SJCRH30 (cell line): ENCODE measurements at regions not wholly inside any gene's neighbourhood (a gene's known extent, or its start where the extent isn't known, plus 50 kb on each side); places are given as distances from the start of the nearest gene placed in this dataset.

Experiments
- DNase-seq, 2 experiments: peaks; one replicate each; pipeline ENCODE4 v3.0.0-alpha.2; 2015 to 2020
- H3K27ac ChIP-seq: fragments of 250-450 bp; sonication (Bioruptor Pico); 2 replicates; pipeline ENCODE4 v1.5.1; 2020; ENCODE audit warnings: mild to moderate bottlenecking, moderate library complexity
- H3K27me3 ChIP-seq: fragments of 250-450 bp; sonication (Bioruptor Pico); 2 replicates; pipeline ENCODE4 v1.5.1; 2020; ENCODE audit warnings: mild to moderate bottlenecking, moderate library complexity
- H3K36me3 ChIP-seq: fragments of 250-450 bp; sonication (Bioruptor Pico); 2 replicates; pipeline ENCODE4 v1.5.1; 2020; ENCODE audit warnings: mild to moderate bottlenecking, moderate library complexity
- H3K4me1 ChIP-seq: fragments of 250-450 bp; sonication (Bioruptor Pico); 2 replicates; pipeline ENCODE4 v1.5.1; 2020; ENCODE audit warnings: mild to moderate bottlenecking, moderate library complexity
- H3K4me3 ChIP-seq: fragments of 250-450 bp; sonication (Bioruptor Pico); 2 replicates; pipeline ENCODE4 v1.5.1; 2020; ENCODE audit warnings: mild to moderate bottlenecking, moderate library complexity
- H3K9me3 ChIP-seq: fragments of 250-450 bp; sonication (Bioruptor Pico); replicated peaks from 2 replicates; pipeline ENCODE4 v1.5.1; 2020; ENCODE audit warnings: mild to moderate bottlenecking, moderate library complexity

DNA sequence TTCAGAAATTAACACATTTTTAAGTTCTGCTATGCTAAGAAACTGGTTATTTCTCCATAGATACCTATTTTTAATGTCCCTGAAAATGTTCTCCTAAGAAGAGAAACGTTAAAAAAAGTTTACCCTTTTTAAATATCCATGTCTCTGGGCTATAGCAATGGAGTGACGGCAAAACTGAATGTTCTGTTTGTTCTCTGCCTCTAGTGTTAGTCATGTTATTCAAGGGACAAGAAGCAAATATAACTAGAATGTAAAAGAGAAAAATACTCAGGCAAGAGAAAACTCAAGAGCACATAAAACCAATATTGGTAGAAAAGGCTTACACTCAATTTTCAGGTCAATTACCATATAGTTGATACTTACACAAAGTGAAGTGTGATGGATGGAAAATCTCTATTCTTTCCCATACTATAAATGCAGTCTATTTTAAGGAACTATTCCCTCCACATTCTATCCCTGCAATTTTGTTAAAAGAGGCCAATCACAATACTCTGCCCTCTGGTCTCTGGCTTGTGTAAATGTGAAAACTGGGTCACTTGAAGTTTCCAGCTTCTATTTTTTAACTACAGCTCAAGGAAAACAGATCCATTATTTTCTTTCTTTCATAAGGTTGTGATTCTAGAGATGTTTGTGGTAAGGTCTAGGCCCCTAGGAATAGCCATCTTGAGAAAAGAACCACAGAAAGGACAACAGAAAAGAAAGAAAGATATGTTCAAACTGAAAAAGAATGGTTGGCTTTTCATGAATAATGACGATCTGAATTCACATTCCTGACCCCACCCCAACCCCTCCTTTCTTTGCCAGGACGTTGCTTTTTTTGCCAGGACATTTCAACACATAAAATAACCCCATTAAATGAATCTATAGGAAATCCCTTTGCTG, 200.3 kb upstream of the FAM83B start:
- no peak overlapping the region for H3K27ac ChIP-seq
- no peaks in the 10 kb centered on the region for H3K4me1 ChIP-seq
- no peak for DNase-seq
- H3K36me3 ChIP-seq = no peaks in the 10 kb centered on the region
- no peaks in the 10 kb centered on the region for H3K27me3 ChIP-seq
- H3K4me3 ChIP-seq = no peak overlapping the region
- no peaks in the 10 kb centered on the region for H3K9me3 ChIP-seq

DNA sequence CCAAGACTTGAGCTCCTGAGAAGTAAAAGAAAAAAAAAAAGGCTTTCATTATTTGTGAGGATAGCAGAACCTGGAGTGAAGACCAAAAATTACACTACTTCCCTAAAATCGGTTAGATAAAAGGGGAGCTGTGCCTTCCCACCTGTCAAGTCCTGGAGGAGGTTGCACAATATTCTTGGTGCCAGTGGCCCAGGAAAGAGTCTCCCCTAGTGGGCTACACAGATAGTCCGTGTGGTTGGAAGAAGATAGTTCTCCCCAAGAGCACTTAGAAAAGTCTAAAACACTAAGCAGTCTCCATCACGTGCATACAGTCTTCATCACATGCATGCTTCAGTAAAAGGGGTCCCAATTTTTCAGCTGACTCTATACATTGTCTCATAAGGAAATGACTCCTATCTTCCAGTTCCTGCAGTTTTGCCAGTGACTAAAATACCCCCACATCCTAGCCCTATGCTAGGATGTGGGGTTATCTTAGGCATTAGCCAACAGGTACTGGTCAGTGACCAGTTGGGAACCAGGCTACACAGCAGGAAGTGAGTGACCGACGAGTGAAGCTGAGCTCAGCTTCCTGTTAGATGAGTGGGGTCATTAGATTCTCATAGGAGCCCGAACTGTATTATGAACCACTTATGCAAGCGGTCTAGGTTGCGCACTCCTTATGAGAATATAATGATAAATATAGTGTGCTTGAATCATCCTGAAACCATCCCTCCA, 199.5 kb upstream of the FAM83B start:
- Histone ChIP-seq H3K4me1 (no peaks in the 10 kb centered on the region), H3K27ac (no peak overlapping the region), H3K27me3 (no peaks in the 10 kb centered on the region), H3K36me3 (no peaks in the 10 kb centered on the region), H3K9me3 (no peaks in the 10 kb centered on the region), H3K4me3 (no peak overlapping the region)
- DNase-seq = no peak

DNA sequence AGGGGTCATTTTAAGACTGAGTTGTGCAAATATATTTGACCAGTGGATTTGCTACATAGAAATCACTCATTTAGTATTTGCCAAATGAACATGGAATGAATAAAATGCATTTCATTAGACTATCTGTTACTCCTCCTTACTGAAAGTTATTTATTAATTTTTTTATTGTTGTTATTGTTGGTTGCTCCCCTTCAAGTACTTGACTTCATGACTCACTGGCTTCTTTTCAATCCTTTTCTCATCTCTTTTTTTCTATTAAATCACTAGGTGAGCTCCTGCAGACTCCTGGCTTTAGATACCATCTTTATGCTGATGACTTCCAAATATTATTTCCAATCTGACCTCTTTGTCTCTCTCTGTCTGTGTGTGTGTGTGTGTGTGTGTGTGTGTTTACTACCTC, 192.2 kb upstream of the FAM83B start:
- no peak for DNase-seq

DNA sequence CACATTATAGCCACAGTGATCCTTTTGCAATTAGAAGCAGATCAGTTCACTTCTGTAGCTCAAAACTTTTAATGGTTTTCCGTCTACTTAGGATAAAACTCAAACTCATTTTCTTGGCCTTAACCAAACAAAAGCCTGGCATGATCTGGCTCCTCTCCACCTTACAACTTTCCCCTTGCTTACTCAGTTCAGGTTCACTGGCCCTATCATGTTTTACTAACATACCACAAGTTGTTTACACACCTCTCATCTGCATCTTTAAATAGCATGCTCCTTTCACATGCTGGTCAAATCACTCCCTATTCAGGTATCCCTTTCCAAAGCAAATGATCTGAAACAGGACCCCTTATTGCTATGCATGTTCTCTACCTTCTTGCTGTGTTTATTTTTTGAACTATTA, 191.4 kb upstream of the FAM83B start:
- H3K9me3 ChIP-seq = no peaks in the 10 kb centered on the region
- H3K4me1 ChIP-seq = no peaks in the 10 kb centered on the region
- H3K36me3 ChIP-seq = no peaks in the 10 kb centered on the region
- no peaks in the 10 kb centered on the region for H3K27me3 ChIP-seq
- H3K27ac ChIP-seq = no peak overlapping the region
- DNase-seq = no peak
- H3K4me3 ChIP-seq = no peak overlapping the region

More for the DNA sequence above, 192.2 kb upstream of the FAM83B start:
- no peaks in the 10 kb centered on the region for H3K27me3 ChIP-seq
- no peak overlapping the region for H3K4me3 ChIP-seq
- H3K27ac ChIP-seq = no peak overlapping the region
- no peaks in the 10 kb centered on the region for H3K4me1 ChIP-seq
- H3K36me3 ChIP-seq = no peaks in the 10 kb centered on the region
- no peaks in the 10 kb centered on the region for H3K9me3 ChIP-seq

DNA sequence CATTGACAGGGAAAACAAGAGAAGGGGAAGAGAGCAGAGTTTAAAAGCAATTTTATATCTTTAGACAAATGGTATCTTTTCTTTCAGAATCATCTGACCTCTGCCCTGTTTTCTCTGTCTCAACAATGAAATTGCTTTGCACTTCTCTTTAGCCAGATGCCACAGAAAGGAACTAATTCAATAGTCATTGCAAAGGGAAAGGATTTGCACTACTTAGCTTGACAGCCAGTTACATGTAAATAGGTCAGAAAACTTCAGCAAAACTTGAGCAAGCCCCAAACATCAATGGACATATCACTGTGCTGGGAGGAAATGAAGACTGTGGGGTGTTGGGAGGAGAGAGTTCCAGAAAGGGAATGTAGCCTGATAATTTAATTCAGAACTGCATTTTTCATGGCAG, 181.3 kb upstream of the FAM83B start:
- Histone ChIP-seq H3K9me3 (no peaks in the 10 kb centered on the region), H3K27ac (no peak overlapping the region), H3K4me1 (no peaks in the 10 kb centered on the region), H3K4me3 (no peak overlapping the region), H3K27me3 (no peaks in the 10 kb centered on the region), H3K36me3 (no peaks in the 10 kb centered on the region)
- DNase-seq = no peak

DNA sequence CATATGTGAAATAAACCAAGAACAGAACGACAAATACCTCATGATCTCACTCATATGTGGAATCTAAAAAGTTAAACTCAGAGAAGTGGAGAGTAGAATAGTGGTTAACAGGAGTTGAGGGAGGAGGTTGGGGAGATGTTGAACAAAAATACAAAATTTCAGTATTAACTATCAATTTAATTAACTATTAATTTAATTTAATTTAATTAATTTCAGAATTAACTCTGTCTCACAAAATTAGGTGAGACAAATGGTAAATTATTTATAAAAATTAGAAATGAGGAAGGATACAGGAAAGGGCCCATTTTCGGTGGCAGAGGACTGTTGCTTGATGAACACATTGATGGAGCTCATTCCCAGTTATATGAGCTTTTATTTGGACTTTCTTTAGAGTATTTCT, 166.0 kb upstream of the FAM83B start:
- Histone ChIP-seq H3K4me3 (no peak overlapping the region), H3K27me3 (no peaks in the 10 kb centered on the region), H3K4me1 (no peaks in the 10 kb centered on the region), H3K27ac (no peak overlapping the region), H3K9me3 (no peaks in the 10 kb centered on the region), H3K36me3 (no peaks in the 10 kb centered on the region)
- no peak for DNase-seq

DNA sequence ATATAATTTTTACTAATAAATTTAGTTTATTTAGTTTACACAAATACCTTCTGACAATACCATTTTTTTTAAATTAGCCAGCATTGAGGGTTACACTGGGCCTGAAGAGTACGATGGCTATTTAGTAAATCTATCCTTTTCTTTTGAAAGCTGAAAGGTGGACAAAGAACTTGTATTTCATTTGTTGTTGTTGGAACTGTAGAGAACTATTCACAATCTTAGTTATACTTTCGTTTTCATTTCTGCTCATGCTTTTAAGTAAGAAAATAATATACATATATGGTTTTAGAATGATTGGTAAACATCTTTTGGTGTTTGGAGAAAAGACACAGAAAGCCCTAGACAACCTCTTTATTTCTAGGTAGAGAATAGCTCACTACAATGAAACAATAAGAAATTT, 165.3 kb upstream of the FAM83B start:
- no peaks in the 10 kb centered on the region for H3K4me1 ChIP-seq
- no peak for DNase-seq
- no peak overlapping the region for H3K27ac ChIP-seq
- H3K36me3 ChIP-seq = no peaks in the 10 kb centered on the region
- no peak overlapping the region for H3K4me3 ChIP-seq
- no peaks in the 10 kb centered on the region for H3K27me3 ChIP-seq
- H3K9me3 ChIP-seq = no peaks in the 10 kb centered on the region

DNA sequence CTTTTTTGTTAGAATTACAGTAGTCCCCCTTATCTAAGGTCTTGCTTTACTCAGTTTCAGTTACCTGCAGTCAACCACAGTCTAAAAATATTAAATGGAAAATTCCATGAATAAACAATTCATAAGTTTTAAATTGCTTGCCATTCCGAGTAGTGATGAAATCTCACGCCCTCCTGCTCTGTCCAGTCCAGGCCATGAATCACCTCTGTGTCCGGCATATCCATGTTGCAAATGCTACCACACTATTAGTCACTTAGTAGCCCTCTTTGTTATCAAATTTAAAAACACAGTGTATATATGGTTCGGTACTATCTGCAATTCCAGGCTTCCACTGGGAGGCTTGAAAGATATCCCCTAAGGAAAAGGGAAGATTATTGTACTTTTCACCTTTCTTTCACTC, 164.6 kb upstream of the FAM83B start:
- no peak overlapping the region for H3K4me3 ChIP-seq
- no peaks in the 10 kb centered on the region for H3K36me3 ChIP-seq
- H3K4me1 ChIP-seq = no peaks in the 10 kb centered on the region
- H3K27me3 ChIP-seq = no peaks in the 10 kb centered on the region
- no peak overlapping the region for H3K27ac ChIP-seq
- H3K9me3 ChIP-seq = no peaks in the 10 kb centered on the region
- no peak for DNase-seq

DNA sequence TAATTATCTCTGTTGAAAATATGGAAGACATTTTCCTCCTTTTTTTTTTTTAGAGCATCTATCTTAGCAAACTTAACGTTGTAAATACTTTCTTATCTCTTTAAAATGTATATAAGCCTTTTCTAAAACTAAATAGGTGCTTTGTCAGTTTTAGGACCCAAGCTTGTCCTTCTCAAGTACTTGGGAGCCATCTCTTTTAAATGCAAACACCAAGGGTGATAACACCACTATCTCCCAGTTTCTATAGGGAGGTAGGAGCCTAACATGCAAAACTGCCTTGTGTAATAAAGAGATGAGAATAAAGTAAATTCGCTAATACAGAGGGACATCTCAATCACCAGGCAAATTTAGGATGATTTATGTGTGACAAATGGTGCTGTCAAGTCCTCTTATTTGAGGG, 157.0 kb upstream of the FAM83B start:
- H3K27ac ChIP-seq = no peak overlapping the region
- H3K27me3 ChIP-seq = no peaks in the 10 kb centered on the region
- no peaks in the 10 kb centered on the region for H3K36me3 ChIP-seq
- H3K4me1 ChIP-seq = no peaks in the 10 kb centered on the region
- no peak overlapping the region for H3K4me3 ChIP-seq
- DNase-seq = no peak
- no peaks in the 10 kb centered on the region for H3K9me3 ChIP-seq

DNA sequence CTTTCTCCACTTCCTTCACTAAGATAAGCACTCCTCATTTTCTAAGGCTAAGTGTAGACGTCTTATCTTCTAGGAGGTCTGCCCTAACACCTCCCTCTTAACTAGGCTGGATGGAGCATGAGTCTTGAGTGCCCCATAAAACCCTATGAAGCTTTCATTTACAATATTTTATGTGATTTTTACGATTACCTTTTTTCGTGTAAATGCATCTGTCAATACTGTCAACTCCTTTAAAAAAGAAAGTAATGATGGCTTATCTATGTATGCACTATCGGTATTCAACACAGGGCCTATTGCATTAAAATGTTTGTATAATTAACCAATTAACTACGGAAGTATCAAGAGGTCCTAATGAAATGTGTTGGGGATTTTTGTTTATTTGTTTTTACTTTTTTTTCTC, 156.0 kb upstream of the FAM83B start:
- Histone ChIP-seq H3K4me1 (no peaks in the 10 kb centered on the region), H3K36me3 (no peaks in the 10 kb centered on the region), H3K9me3 (no peaks in the 10 kb centered on the region), H3K4me3 (no peak overlapping the region), H3K27ac (no peak overlapping the region), H3K27me3 (no peaks in the 10 kb centered on the region)
- no peak for DNase-seq

DNA sequence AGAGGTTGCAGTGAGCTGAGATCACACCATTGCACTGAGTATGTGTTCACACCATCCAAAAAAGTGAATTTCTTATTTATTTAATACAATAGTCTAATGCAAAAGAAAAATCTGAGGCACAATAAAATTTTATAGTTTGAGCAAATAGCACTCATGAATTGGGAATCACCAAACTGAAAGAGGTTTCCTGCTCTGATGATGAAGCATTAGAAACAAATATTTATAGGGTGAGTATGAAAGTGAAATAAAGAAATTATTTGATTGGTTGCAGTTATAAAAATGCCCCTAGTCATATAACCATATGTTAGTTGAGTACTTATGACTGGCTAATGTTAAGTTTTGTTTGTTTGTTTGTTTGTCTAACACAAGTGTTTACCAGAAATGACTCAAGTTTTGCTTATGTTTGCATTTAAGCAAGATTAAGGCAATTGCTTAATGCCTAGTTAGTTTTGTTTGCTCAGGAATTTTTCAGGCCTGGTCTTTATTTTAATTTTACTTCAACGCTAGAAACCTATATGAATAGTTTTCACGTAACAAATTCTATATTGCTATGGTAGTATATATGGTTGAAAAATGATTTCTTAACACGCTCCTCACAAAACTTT, 151.5 kb upstream of the FAM83B start:
- Histone ChIP-seq H3K27ac (no peak overlapping the region), H3K4me3 (no peak overlapping the region), H3K4me1 (no peaks in the 10 kb centered on the region), H3K9me3 (no peaks in the 10 kb centered on the region), H3K27me3 (no peaks in the 10 kb centered on the region), H3K36me3 (no peaks in the 10 kb centered on the region)
- no peak for DNase-seq

DNA sequence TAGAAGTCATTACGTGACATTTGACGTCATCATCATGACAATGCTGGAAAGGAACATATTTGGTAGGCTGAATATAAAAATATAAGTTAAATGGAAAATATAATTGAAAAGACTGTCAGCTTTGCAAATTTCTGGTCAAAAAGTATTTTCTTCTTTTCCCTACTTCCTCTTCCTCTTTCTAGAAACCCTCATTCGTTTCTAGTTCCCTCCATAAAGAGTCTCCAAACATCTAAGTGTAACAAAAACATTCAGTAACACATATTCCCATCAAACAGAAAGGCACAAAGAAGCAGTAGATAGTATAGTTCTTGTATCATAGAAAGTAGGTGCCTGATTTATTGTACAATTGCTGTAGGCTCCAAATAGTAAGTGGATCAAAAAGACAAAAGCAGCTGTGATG, 150.8 kb upstream of the FAM83B start:
- Histone ChIP-seq H3K27me3 (no peaks in the 10 kb centered on the region), H3K36me3 (no peaks in the 10 kb centered on the region), H3K27ac (no peak overlapping the region), H3K4me3 (no peak overlapping the region), H3K9me3 (no peaks in the 10 kb centered on the region), H3K4me1 (no peaks in the 10 kb centered on the region)
- DNase-seq = no peak

DNA sequence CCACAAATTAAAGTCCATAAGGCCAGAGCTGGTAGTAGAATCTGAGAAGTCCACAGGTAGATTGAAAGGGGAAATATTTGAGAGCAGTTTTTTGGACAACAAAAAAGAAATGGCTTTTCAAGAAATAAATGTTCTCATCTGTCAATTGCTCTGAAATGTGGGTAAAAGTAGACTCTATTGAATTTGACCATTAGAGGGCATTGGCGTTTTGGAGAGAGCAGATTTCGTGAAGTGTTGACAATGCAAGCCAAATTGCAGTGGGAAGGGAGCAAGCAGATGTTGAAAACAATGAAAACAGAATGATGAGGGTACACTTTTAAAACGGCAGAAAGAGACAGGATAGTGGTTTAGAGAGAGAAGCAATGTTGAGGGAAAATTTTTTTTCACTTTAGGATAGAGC, 149.1 kb upstream of the FAM83B start:
- DNase-seq = peak in 1 of 2 experiments; percentile 3
- Histone ChIP-seq H3K27me3 (no peaks in the 10 kb centered on the region), H3K4me3 (no peak overlapping the region), H3K27ac (no peak overlapping the region), H3K36me3 (no peaks in the 10 kb centered on the region), H3K9me3 (no peaks in the 10 kb centered on the region), H3K4me1 (no peaks in the 10 kb centered on the region)

DNA sequence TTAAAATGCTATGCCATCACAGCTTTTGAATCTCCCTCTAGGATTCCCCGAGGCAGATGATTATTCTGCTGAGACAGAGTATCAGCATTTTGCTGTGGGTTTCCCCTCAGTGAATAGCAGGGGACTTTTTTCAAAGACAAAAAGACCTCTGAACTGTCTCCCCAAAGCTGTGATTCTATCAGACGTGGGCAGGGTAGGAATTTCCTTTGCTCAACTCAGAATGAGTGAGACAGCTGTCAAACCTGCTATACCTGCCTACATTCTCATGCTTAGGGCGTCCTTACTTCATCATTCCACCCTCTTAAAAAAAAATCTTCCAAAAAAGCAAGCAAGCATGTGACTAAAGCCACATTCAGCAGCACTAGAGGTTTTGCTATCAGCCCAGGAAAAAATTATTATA, 147.6 kb upstream of the FAM83B start:
- no peaks in the 10 kb centered on the region for H3K27me3 ChIP-seq
- DNase-seq = no peak
- no peak overlapping the region for H3K4me3 ChIP-seq
- H3K4me1 ChIP-seq = no peaks in the 10 kb centered on the region
- H3K36me3 ChIP-seq = no peaks in the 10 kb centered on the region
- no peaks in the 10 kb centered on the region for H3K9me3 ChIP-seq
- no peak overlapping the region for H3K27ac ChIP-seq

DNA sequence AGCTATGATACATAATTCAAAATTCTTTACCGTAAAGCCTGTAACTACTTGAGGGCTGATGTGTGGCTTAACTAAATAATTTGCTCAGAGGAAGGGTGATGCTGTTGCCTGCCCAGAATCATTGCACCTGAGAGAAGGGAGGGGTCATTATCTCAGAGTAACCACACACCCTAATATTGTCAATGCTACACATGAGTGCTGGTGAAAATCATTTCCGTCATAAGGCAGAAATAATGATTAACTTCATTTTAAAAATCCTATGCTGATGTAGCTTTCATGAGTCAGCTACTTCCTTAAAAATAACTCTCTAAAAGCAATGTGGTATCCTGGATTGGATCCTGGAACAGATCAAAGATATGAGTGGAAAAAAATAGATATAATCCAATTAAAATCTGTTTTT, 146.4 kb upstream of the FAM83B start:
- H3K4me1 ChIP-seq = no peaks in the 10 kb centered on the region
- DNase-seq = no peak
- H3K27ac ChIP-seq = no peak overlapping the region
- H3K36me3 ChIP-seq = no peaks in the 10 kb centered on the region
- H3K4me3 ChIP-seq = no peak overlapping the region
- H3K27me3 ChIP-seq = no peaks in the 10 kb centered on the region
- H3K9me3 ChIP-seq = no peaks in the 10 kb centered on the region
